ENCODE measurements at regions not wholly inside any gene's neighbourhood (a gene's known extent, or its start where the extent isn't known, plus 50 kb on each side); places are given as distances from the start of the nearest gene placed in this dataset.

GRCh38 chr22:49632199-49633009 is 195.3 kb downstream of the BRD1 start:
- TF ChIP-seq POLR2AphosphoS5 (IDR thresholded peaks at IDR 0.05; ENCODE audit: low read depth, low read length) (no peak), POLR2A (IDR thresholded peaks at IDR 0.05; ENCODE audit: borderline replicate concordance, extremely low read depth, insufficient read depth, insufficient read length) (no peak), CBX3 (IDR thresholded peaks at IDR 0.05; ENCODE audit: low read depth) (no peak), RAD21 (IDR thresholded peaks at IDR 0.05; ENCODE audit: low read depth) (peak; percentile 72), TCF7L2 (IDR thresholded peaks at IDR 0.05; ENCODE audit: borderline replicate concordance, extremely low read depth, insufficient read depth, insufficient read length) (no peak), SRF (IDR thresholded peaks at IDR 0.05; ENCODE audit: low read depth) (no peak), CTCF (IDR thresholded peaks at IDR 0.05 in 2 of 3, conservative IDR thresholded peaks at IDR 0.05 in 1 of 3; ENCODE audit: borderline replicate concordance in 1 of 3, insufficient read depth in 1 of 3, low read depth in 2 of 3, low read length in 2 of 3) (peak; percentile 32 to 75 (median 71); a peak in 5 of 6 replicates), FOSL1 (IDR thresholded peaks at IDR 0.05; ENCODE audit: low read depth) (no peak)
